WTC11 (cell line): ENCODE measurements at regions not wholly inside any gene's neighbourhood (a gene's known extent, or its start where the extent isn't known, plus 50 kb on each side); places are given as distances from the start of the nearest gene placed in this dataset.

Experiments used
- ATAC-seq: fragments of 200-7000 bp; cut with Tn5 transposase; 2 replicates; pipeline ENCODE4 v1.10.0; 2021; ENCODE audit warnings: mild to moderate bottlenecking, moderate library complexity
- CTCF ChIA-PET: fragments of 300-600 bp; sonication (Branson Sonifier 250); formaldehyde crosslinking; loops from one replicate; lab custom pipeline; 2021; ENCODE audit warnings: antibody characterized with exemption; lab: Charles Lee
- POLR2A ChIA-PET: fragments of 350-600 bp; sonication (Branson Sonifier 250); formaldehyde crosslinking; loops from one replicate; lab custom pipeline; 2021; ENCODE audit warnings: antibody characterized with exemption; lab: Charles Lee
- DNase-seq: peaks from one replicate; pipeline ENCODE4 v3.0.0; 2021; ENCODE audit warnings: low spot score
- H3K27ac Mint-ChIP-seq: 2 replicates; pipeline ENCODE4 v1.8.0; 2021; ENCODE audit warnings: mixed read lengths
- H3K27me3 Mint-ChIP-seq: 2 replicates; pipeline ENCODE4 v1.8.0; 2021; ENCODE audit warnings: low read depth, mild to moderate bottlenecking, moderate library complexity, mixed read lengths
- H3K36me3 Mint-ChIP-seq: 2 replicates; pipeline ENCODE4 v1.8.0; 2021; ENCODE audit warnings: mixed read lengths
- H3K4me1 Mint-ChIP-seq: 2 replicates; pipeline ENCODE4 v1.8.0; 2022; ENCODE audit warnings: mixed read lengths
- H3K4me3 Mint-ChIP-seq: 2 replicates; pipeline ENCODE4 v1.8.0; 2021; ENCODE audit warnings: mild to moderate bottlenecking, moderate library complexity, mixed read lengths
- H3K9me3 Mint-ChIP-seq: 2 replicates; pipeline ENCODE4 v1.8.0; 2021; ENCODE audit warnings: mixed read lengths
- ATF2 ChIP-seq: sonication (generic); formaldehyde crosslinking; IDR thresholded peaks from 2 replicates; pipeline ENCODE4 v1.8.1; 2022; ENCODE audit warnings: low read depth, missing genetic modification reagents, borderline replicate concordance
- CREB1 ChIP-seq: sonication (generic); formaldehyde crosslinking; IDR thresholded peaks from 2 replicates; pipeline ENCODE4 v1.8.0; 2023; ENCODE audit warnings: mild to moderate bottlenecking, missing genetic modification reagents
- ERG ChIP-seq: fragments of 250-450 bp; sonication (Bioruptor Pico); IDR thresholded peaks from 2 replicates; pipeline ENCODE4 v1.8.0; 2021; ENCODE audit warnings: mild to moderate bottlenecking
- GRHL2 ChIP-seq: fragments of 250-450 bp; sonication (Bioruptor Pico); IDR thresholded peaks from 2 replicates; pipeline ENCODE4 v1.8.0; 2022; ENCODE audit warnings: mild to moderate bottlenecking, moderate library complexity; ENCODE audit not compliant: insufficient replicate concordance, severe bottlenecking
- NFATC4 ChIP-seq: fragments of 250-450 bp; sonication (Bioruptor Pico); IDR thresholded peaks from 2 replicates; pipeline ENCODE4 v1.9.0; 2021; ENCODE audit warnings: mild to moderate bottlenecking
- NR2C2 ChIP-seq: sonication (generic); formaldehyde crosslinking; IDR thresholded peaks from 2 replicates; pipeline ENCODE4 v1.8.0; 2022; ENCODE audit warnings: mild to moderate bottlenecking, missing genetic modification reagents
- RELA ChIP-seq: sonication (generic); formaldehyde crosslinking; IDR thresholded peaks from 2 replicates; pipeline ENCODE4 v1.8.1; 2022; ENCODE audit warnings: missing genetic modification reagents, mild to moderate bottlenecking, borderline replicate concordance
- SMAD4 ChIP-seq: sonication (generic); formaldehyde crosslinking; IDR thresholded peaks from 2 replicates; pipeline ENCODE4 v1.8.0; 2022; ENCODE audit warnings: mild to moderate bottlenecking, missing genetic modification reagents
- STAT6 ChIP-seq: sonication (generic); formaldehyde crosslinking; conservative IDR thresholded peaks from 2 replicates; pipeline ENCODE4 v1.8.1; 2023; ENCODE audit warnings: mild to moderate bottlenecking, low read depth, missing genetic modification reagents, moderate library complexity
- TEAD4 ChIP-seq: sonication (generic); formaldehyde crosslinking; IDR thresholded peaks from 2 replicates; pipeline ENCODE4 v1.8.0; 2022; ENCODE audit warnings: mild to moderate bottlenecking, missing genetic modification reagents
- TP53 ChIP-seq: sonication (generic); formaldehyde crosslinking; IDR thresholded peaks from 2 replicates; pipeline ENCODE4 v1.8.1; 2023; ENCODE audit warnings: mild to moderate bottlenecking, missing genetic modification reagents
- ZBTB43 ChIP-seq: sonication (generic); formaldehyde crosslinking; IDR thresholded peaks from 2 replicates; pipeline ENCODE4 v1.8.1; 2023; ENCODE audit warnings: mild to moderate bottlenecking, missing genetic modification reagents
- ZMAT4 ChIP-seq: fragments of 250-450 bp; sonication (Bioruptor Pico); IDR thresholded peaks from 2 replicates; pipeline ENCODE4 v1.9.0; 2021; ENCODE audit warnings: mild to moderate bottlenecking
- ZNF219 ChIP-seq: sonication (generic); formaldehyde crosslinking; IDR thresholded peaks from 2 replicates; pipeline ENCODE4 v1.8.0; 2023; ENCODE audit warnings: missing genetic modification reagents, mild to moderate bottlenecking, borderline replicate concordance
- ZNF425 ChIP-seq: fragments of 250-450 bp; sonication (Bioruptor Pico); conservative IDR thresholded peaks from 2 replicates; pipeline ENCODE4 v1.9.0; 2021; ENCODE audit warnings: mild to moderate bottlenecking
- ZNF512 ChIP-seq: sonication (generic); formaldehyde crosslinking; IDR thresholded peaks from 2 replicates; pipeline ENCODE4 v1.8.1; 2022; ENCODE audit warnings: missing genetic modification reagents, borderline replicate concordance
- TF ChIP-seq, protein P1 (sequence below): sonication (generic); formaldehyde crosslinking; IDR thresholded peaks from 2 replicates; pipeline ENCODE4 v1.8.1; 2022; ENCODE audit warnings: mild to moderate bottlenecking, moderate library complexity, missing genetic modification reagents

DNA sequence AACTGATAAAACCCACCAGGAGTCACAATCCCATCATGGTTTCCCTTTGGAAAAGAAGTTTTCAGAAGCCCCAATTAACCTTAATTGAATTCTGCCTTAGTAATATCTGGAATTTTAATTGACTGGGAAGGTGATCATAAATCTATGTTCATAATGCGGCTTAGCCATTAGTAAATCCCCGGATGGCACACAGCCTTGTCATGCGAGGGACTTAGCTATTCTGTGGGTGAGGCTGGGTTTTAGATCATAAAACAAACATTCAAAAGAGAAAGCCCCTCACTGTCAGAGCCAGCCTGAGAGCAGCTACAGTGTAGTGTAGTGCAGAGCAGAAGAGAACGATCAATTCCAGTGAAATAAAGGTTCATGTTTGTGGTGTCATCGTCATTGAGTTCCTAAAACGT lies 124.0 kb upstream of the NOCT start:
- H3K4me1 Mint-ChIP-seq = peaks cover 37% of the 10 kb centered on the region
- H3K27me3 Mint-ChIP-seq = no peaks in the 10 kb centered on the region; the same call in none of the 2 replicates
- H3K36me3 Mint-ChIP-seq = peaks cover 15% of the 10 kb centered on the region
- peaks cover 13% of the 10 kb centered on the region for H3K9me3 Mint-ChIP-seq
- DNase-seq (no peak), ATAC-seq (peak; percentile 52)
- TF ChIP-seq ZNF219 (CRISPR knock-in tag) (no peak), TP53 (no peak), ATF2 (CRISPR knock-in tag) (no peak), ZBTB43 (CRISPR knock-in tag) (no peak), SMAD4 (no peak), ERG (CRISPR knock-in tag) (no peak), ZNF512 (CRISPR knock-in tag) (no peak), ZNF425 (no peak), STAT6 (no peak), TEAD4 (CRISPR knock-in tag) (no peak), NR2C2 (CRISPR knock-in tag) (no peak), ZMAT4 (CRISPR knock-in tag) (no peak), NFATC4 (CRISPR knock-in tag) (no peak), CREB1 (no peak), RELA (no peak), GRHL2 (no peak)
- TF ChIP-seq, protein P1, sequence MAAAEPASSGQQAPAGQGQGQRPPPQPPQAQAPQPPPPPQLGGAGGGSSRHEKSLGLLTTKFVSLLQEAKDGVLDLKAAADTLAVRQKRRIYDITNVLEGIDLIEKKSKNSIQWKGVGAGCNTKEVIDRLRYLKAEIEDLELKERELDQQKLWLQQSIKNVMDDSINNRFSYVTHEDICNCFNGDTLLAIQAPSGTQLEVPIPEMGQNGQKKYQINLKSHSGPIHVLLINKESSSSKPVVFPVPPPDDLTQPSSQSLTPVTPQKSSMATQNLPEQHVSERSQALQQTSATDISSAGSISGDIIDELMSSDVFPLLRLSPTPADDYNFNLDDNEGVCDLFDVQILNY (CRISPR knock-in tag) = no peak
- ChIA-PET CTCF (no interaction called here), POLR2A (no interaction called here)
- H3K4me3 Mint-ChIP-seq = no peak overlapping the region
- peak overlapping the region; percentile 34 for H3K27ac Mint-ChIP-seq
